SU-DHL-6 (cell line): ENCODE measurements at regions not wholly inside any gene's neighbourhood (a gene's known extent, or its start where the extent isn't known, plus 50 kb on each side); places are given as distances from the start of the nearest gene placed in this dataset.

ENCODE experiments used
- EZH2phosphoT487 ChIP-seq: fragments of 200-600 bp; sonication (generic), shearing (Covaris generic); conservative IDR thresholded peaks from 2 replicates; pipeline ENCODE4 v1.6.1; 2018; ENCODE audit warnings: mild to moderate bottlenecking, antibody characterized with exemption, low read length, moderate library complexity, mixed read lengths
- TF ChIP-seq, protein P1 (sequence below): fragments of 200-600 bp; sonication (generic); IDR thresholded peaks from one replicate; pipeline ENCODE4 v1.5.1; 2017; ENCODE audit warnings: antibody characterized with exemption, mild to moderate bottlenecking, low read length, moderate library complexity; ENCODE audit not compliant: insufficient read depth, poor library complexity, severe bottlenecking

DNA sequence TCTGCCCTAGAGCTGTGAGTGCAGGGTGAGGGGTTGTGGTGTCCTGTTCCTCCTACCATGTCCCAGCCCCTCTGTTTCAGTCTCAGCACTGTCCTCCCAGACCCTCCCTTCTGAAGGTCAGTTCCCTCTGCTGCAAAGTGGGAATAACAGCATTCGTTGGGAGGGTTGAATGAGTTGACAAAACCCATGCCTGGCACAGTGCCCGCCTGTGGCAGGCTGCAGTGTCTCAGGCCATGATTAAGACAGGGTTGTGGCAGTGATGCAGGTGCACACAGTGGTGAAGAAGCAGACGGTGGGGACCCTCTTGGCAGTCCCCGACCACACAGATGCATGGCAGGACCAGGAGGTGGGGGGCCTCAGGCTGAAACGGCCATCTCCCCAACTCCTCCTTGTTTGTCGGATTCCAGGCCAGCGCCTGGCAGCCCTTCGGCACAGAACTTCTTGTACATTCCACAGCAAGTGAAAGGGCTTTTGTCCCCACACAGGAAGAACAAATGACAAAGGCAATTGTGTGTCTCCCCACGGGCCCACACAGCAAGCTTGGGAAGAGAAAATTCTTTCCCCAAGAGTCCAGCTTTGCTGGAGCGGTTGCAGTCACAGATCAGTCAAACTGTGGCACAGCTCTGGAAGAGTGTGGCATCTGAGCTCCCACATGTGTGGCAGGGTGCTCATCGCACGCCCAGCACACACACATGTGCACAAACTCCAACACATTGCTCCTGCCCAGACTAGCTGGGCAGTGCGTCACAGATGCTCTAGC lies 58.1 kb upstream of the EPCAM start:
- TF ChIP-seq, protein P1, sequence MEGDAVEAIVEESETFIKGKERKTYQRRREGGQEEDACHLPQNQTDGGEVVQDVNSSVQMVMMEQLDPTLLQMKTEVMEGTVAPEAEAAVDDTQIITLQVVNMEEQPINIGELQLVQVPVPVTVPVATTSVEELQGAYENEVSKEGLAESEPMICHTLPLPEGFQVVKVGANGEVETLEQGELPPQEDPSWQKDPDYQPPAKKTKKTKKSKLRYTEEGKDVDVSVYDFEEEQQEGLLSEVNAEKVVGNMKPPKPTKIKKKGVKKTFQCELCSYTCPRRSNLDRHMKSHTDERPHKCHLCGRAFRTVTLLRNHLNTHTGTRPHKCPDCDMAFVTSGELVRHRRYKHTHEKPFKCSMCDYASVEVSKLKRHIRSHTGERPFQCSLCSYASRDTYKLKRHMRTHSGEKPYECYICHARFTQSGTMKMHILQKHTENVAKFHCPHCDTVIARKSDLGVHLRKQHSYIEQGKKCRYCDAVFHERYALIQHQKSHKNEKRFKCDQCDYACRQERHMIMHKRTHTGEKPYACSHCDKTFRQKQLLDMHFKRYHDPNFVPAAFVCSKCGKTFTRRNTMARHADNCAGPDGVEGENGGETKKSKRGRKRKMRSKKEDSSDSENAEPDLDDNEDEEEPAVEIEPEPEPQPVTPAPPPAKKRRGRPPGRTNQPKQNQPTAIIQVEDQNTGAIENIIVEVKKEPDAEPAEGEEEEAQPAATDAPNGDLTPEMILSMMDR, result no peak
- TF ChIP-seq EZH2phosphoT487, result no peak
